Keratinocyte (primary cell): ENCODE measurements at regions not wholly inside any gene's neighbourhood (a gene's known extent, or its start where the extent isn't known, plus 50 kb on each side); places are given as distances from the start of the nearest gene placed in this dataset.

Experiments used
- DNase-seq: peaks from one replicate; pipeline ENCODE4 v3.0.0-alpha.2; 2011; ENCODE audit warnings: low read depth, missing footprints, low spot score
- FAIRE-seq: peaks from 2 replicates; lab custom pipeline; 2011; peaks lifted over from hg19 to GRCh38; lab: Jason Lieb, UNC
- H2AFZ ChIP-seq: 2 replicates; pipeline ENCODE4 v1.6.0; 2012; ENCODE audit warnings: low read length, control low read depth, inconsistent platforms; ENCODE audit not compliant: control insufficient read depth
- H3K27ac ChIP-seq: 2 replicates; pipeline ENCODE4 v1.5.1; 2011; ENCODE audit warnings: low read length; ENCODE audit not compliant: control insufficient read depth, insufficient read depth
- H3K27me3 ChIP-seq: 3 replicates; pipeline ENCODE4 v1.6.0; 2011; ENCODE audit warnings: low read length; ENCODE audit not compliant: control insufficient read depth, insufficient read depth; ENCODE audit errors: extremely low read depth
- H3K36me3 ChIP-seq, 2 experiments: 2 replicates in 1 of 2; 3 replicates in 1 of 2; pipeline ENCODE4 v1.5.1; 2011; ENCODE audit warnings: low read length in 2 of 2, mild to moderate bottlenecking in 1 of 2; ENCODE audit not compliant: control insufficient read depth in 2 of 2, insufficient read depth in 2 of 2; ENCODE audit errors: extremely low read depth in 1 of 2
- H3K4me1 ChIP-seq: 3 replicates; pipeline ENCODE4 v1.5.1; 2011; ENCODE audit warnings: low read length; ENCODE audit not compliant: control insufficient read depth, insufficient read depth; ENCODE audit errors: extremely low read depth
- H3K4me2 ChIP-seq: 3 replicates; pipeline ENCODE4 v1.6.0; 2011; ENCODE audit warnings: low read depth, low read length; ENCODE audit not compliant: control insufficient read depth, insufficient read depth; ENCODE audit errors: extremely low read depth
- H3K4me3 ChIP-seq, 3 experiments: fragments of 200-600 bp in 1 of 3; sonication (generic) in 1 of 3; 2 replicates in 2 of 3; 3 replicates in 1 of 3; pipeline ENCODE4 v1.5.1; 2011 to 2016; ENCODE audit warnings: low read length in 3 of 3, mild to moderate bottlenecking in 3 of 3, control low read depth in 2 of 3, inconsistent platforms in 1 of 3, low read depth in 1 of 3, mixed read lengths in 1 of 3, mixed run types in 1 of 3, moderate library complexity in 1 of 3; ENCODE audit not compliant: control insufficient read depth in 2 of 3, insufficient read depth in 2 of 3; ENCODE audit errors: extremely low read depth in 1 of 3
- H3K79me2 ChIP-seq: 2 replicates; pipeline ENCODE4 v1.6.0; 2012; ENCODE audit warnings: low read length; ENCODE audit not compliant: control insufficient read depth, insufficient read depth
- H3K9ac ChIP-seq: 3 replicates; pipeline ENCODE4 v1.6.0; 2011; ENCODE audit warnings: low read length; ENCODE audit not compliant: control insufficient read depth, insufficient read depth; ENCODE audit errors: extremely low read depth
- H3K9me1 ChIP-seq: 3 replicates; pipeline ENCODE4 v1.6.0; 2011; ENCODE audit warnings: low read length; ENCODE audit not compliant: control insufficient read depth, insufficient read depth; ENCODE audit errors: extremely low read depth
- H3K9me3 ChIP-seq: 2 replicates; pipeline ENCODE4 v1.5.1; 2012; ENCODE audit warnings: low read depth, low read length; ENCODE audit not compliant: control insufficient read depth
- H4K20me1 ChIP-seq: 3 replicates; pipeline ENCODE4 v1.6.0; 2011; ENCODE audit warnings: low read length; ENCODE audit not compliant: control insufficient read depth, insufficient read depth; ENCODE audit errors: extremely low read depth
- EZH2 ChIP-seq: IDR thresholded peaks from one replicate; pipeline ENCODE4 v1.6.1; 2012; ENCODE audit warnings: inconsistent platforms, mild to moderate bottlenecking, low read length, moderate library complexity
- dilution Hi-C: fragments of 300-500 bp; cut with MboI; formaldehyde crosslinking; loops from one replicate; pipeline ENCODE4 v1.7.0; 2020; ENCODE audit warnings: low sequenced_read_pairs; ENCODE audit not compliant: extremely low pct_ligation_motif_present
- TF ChIP-seq, protein P1 (sequence below), 3 experiments: IDR thresholded peaks in 1 of 3; conservative IDR thresholded peaks in 1 of 3; optimal IDR thresholded peaks in 1 of 3; 2 replicates in 2 of 3; 3 replicates in 1 of 3; pipeline versions ENCODE3 to v1.5.1; 2011; ENCODE audit warnings: low read length in 3 of 3, mild to moderate bottlenecking in 3 of 3, moderate library complexity in 2 of 3, control low read depth in 1 of 3, inconsistent platforms in 1 of 3; ENCODE audit not compliant: insufficient read depth in 2 of 3; ENCODE audit errors: extremely low read depth in 1 of 3

DNA sequence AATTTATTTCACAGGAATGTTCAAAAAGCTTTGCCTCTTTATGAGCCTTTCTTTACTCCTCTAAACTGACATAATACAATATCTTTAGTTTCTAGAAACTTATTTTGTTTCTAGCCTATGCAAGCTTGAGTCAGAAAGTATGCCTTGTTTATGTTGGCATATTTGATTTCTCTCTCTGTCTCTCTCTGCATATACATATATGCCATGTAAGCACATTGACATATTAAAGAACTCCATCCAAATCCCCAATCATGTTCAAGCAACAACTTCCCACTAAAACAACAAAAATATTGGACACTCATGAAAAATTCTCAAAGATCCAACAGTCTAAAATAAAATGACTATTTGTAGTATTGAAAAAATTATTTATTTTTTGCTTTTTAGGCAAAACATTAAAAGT, 1651.2 kb upstream of the ACVR2A start:
- DNase-seq (no peak), FAIRE-seq (no peak)
- H2AFZ ChIP-seq, result no peak overlapping the region
- no peaks in the 10 kb centered on the region for H3K27me3 ChIP-seq
- H3K4me2 ChIP-seq, result no peak overlapping the region
- dilution Hi-C loops, result no loop called here
- no peak overlapping the region for H3K27ac ChIP-seq
- H3K79me2 ChIP-seq, result no peaks in the 10 kb centered on the region
- no peak overlapping the region for H3K9ac ChIP-seq
- no peaks in the 10 kb centered on the region for H4K20me1 ChIP-seq
- H3K4me3 ChIP-seq, result no peak overlapping the region
- TF ChIP-seq, protein P1, sequence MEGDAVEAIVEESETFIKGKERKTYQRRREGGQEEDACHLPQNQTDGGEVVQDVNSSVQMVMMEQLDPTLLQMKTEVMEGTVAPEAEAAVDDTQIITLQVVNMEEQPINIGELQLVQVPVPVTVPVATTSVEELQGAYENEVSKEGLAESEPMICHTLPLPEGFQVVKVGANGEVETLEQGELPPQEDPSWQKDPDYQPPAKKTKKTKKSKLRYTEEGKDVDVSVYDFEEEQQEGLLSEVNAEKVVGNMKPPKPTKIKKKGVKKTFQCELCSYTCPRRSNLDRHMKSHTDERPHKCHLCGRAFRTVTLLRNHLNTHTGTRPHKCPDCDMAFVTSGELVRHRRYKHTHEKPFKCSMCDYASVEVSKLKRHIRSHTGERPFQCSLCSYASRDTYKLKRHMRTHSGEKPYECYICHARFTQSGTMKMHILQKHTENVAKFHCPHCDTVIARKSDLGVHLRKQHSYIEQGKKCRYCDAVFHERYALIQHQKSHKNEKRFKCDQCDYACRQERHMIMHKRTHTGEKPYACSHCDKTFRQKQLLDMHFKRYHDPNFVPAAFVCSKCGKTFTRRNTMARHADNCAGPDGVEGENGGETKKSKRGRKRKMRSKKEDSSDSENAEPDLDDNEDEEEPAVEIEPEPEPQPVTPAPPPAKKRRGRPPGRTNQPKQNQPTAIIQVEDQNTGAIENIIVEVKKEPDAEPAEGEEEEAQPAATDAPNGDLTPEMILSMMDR (optimal IDR thresholded peaks at IDR 0.05 in 1 of 3, IDR thresholded peaks at IDR 0.05 in 1 of 3, conservative IDR thresholded peaks at IDR 0.05 in 1 of 3; ENCODE audit: extremely low read depth in 1 of 3, insufficient read depth in 2 of 3, low read length in 3 of 3), result no peak
- TF ChIP-seq EZH2, result no peak
- H3K9me1 ChIP-seq, result no peaks in the 10 kb centered on the region
- no peaks in the 10 kb centered on the region for H3K9me3 ChIP-seq
- H3K4me1 ChIP-seq, result no peaks in the 10 kb centered on the region
- H3K36me3 ChIP-seq, result no peaks in the 10 kb centered on the region

DNA sequence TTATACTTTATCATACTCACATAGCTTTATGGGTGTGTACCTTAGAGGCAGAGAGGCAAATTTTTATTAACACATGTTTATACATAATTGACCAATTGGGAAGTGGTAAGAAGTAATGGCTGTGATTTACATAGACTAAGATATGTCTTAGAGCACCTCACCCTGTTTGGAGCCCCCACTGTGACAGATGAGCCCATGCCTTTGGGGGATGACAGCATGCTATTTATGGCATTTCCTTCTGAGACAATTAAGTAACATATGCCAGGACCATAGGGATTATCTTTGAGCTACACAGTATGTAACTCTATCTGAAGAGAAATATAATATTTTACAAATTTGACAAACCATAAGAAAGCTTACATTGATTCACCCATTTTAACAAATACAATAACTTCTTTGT, 1655.3 kb upstream of the ACVR2A start:
- Histone ChIP-seq H3K4me1 (no peaks in the 10 kb centered on the region), H3K27me3 (no peaks in the 10 kb centered on the region), H3K9ac (no peak overlapping the region), H3K9me3 (no peaks in the 10 kb centered on the region), H4K20me1 (no peaks in the 10 kb centered on the region), H2AFZ (no peak overlapping the region), H3K36me3 (no peaks in the 10 kb centered on the region), H3K9me1 (no peaks in the 10 kb centered on the region), H3K27ac (no peak overlapping the region), H3K79me2 (no peaks in the 10 kb centered on the region), H3K4me2 (no peak overlapping the region), H3K4me3 (no peak overlapping the region)
- dilution Hi-C loops, result no loop called here
- FAIRE-seq (no peak), DNase-seq (no peak)
- TF ChIP-seq, protein P1 (optimal IDR thresholded peaks at IDR 0.05 in 1 of 3, IDR thresholded peaks at IDR 0.05 in 1 of 3, conservative IDR thresholded peaks at IDR 0.05 in 1 of 3; ENCODE audit: extremely low read depth in 1 of 3, insufficient read depth in 2 of 3, low read length in 3 of 3), result no peak
- TF ChIP-seq EZH2, result no peak
